ENCODE measurements at regions not wholly inside any gene's neighbourhood (a gene's known extent, or its start where the extent isn't known, plus 50 kb on each side); places are given as distances from the start of the nearest gene placed in this dataset.
A peak's percentile ranks its signal among the peaks of the same experiment; 100 is the strongest.
"Not testable (repeated sequence)": the region's sequence is repeated elsewhere in the genome, so short reads cannot be mapped to it uniquely, and the experiment has no call there.

- ATAC-seq (no peak), DNase-seq (no peak)
- intact Hi-C loops (cut with DNase I, micrococcal nuclease) = no loop called here
These were observed 218.2 kb downstream of the SLCO4C1 start for GRCh38 chr5:102077920-102078319.

GRCh38 chr5:102069974-102070373 is 226.1 kb downstream of the SLCO4C1 start:
- ATAC-seq (no peak), DNase-seq (no peak)
- intact Hi-C loops (cut with DNase I, micrococcal nuclease) = no loop called here

- intact Hi-C loops (cut with DNase I, micrococcal nuclease) = no loop called here
- DNase-seq (no peak), ATAC-seq (no peak)
These were observed 227.2 kb downstream of the SLCO4C1 start for GRCh38 chr5:102068870-102069269.

- ATAC-seq = no peak
- intact Hi-C loops (cut with DNase I, micrococcal nuclease) = no loop called here
- no peak for DNase-seq
These were observed 246.6 kb downstream of the SLCO4C1 start for GRCh38 chr5:102049517-102049916.

GRCh38 chr5:102048940-102049339 is 247.1 kb downstream of the SLCO4C1 start:
- ATAC-seq (no peak), DNase-seq (no peak)
- intact Hi-C loops (cut with DNase I, micrococcal nuclease) = no loop called here

GRCh38 chr5:102047073-102047472 is 249.0 kb downstream of the SLCO4C1 start:
- DNase-seq; intact Hi-C loops (cut with DNase I, micrococcal nuclease); ATAC-seq: not testable (repeated sequence)

- intact Hi-C loops (cut with DNase I, micrococcal nuclease) = no loop called here
These were observed 255.8 kb downstream of the SLCO4C1 start for GRCh38 chr5:102040326-102040725.

GRCh38 chr5:102036927-102037326 is 259.2 kb downstream of the SLCO4C1 start:
- intact Hi-C loops (cut with DNase I, micrococcal nuclease) = no loop called here
- no peak for ATAC-seq

More at GRCh38 chr5:102040326-102040725, 255.8 kb downstream of the SLCO4C1 start:
- ATAC-seq = no peak
- DNase-seq = no peak

GRCh38 chr5:102031711-102032110 is 264.4 kb downstream of the SLCO4C1 start:
- intact Hi-C loops (cut with DNase I, micrococcal nuclease) = no loop called here
- ATAC-seq = no peak
- DNase-seq = no peak

More at GRCh38 chr5:102036927-102037326, 259.2 kb downstream of the SLCO4C1 start:
- DNase-seq = no peak

- DNase-seq = peak in 1 of 2 donors; percentile 3
- ATAC-seq = no peak
- intact Hi-C loops (cut with DNase I, micrococcal nuclease) = no loop called here
These were observed 277.4 kb downstream of the SLCO4C1 start for GRCh38 chr5:102018690-102019089.

- DNase-seq (no peak), ATAC-seq (no peak)
- intact Hi-C loops (cut with DNase I, micrococcal nuclease) = no loop called here
These were observed 277.8 kb downstream of the SLCO4C1 start for GRCh38 chr5:102018279-102018678.

GRCh38 chr5:102014371-102014770 is 281.7 kb downstream of the SLCO4C1 start:
- intact Hi-C loops (cut with DNase I, micrococcal nuclease) = no loop called here
- no peak for DNase-seq

GRCh38 chr5:102010644-102011043 is 285.4 kb downstream of the SLCO4C1 start:
- ATAC-seq = no peak
- intact Hi-C loops (cut with DNase I, micrococcal nuclease) = no loop called here
- DNase-seq = no peak

More at GRCh38 chr5:102014371-102014770, 281.7 kb downstream of the SLCO4C1 start:
- no peak for ATAC-seq

GRCh38 chr5:101997235-101997634 is 298.8 kb downstream of the SLCO4C1 start:
- intact Hi-C loops (cut with DNase I, micrococcal nuclease) = no loop called here
- no peak for DNase-seq
- ATAC-seq = no peak

- no peak for DNase-seq
- intact Hi-C loops (cut with DNase I, micrococcal nuclease) = no loop called here
- ATAC-seq = peak; percentile 98
These were observed 300.5 kb downstream of the SLCO4C1 start for GRCh38 chr5:101995585-101995984.

- intact Hi-C loops (cut with DNase I, micrococcal nuclease) = no loop called here
- ATAC-seq = no peak
- DNase-seq = no peak
These were observed 304.6 kb downstream of the SLCO4C1 start for GRCh38 chr5:101991486-101991885.

- ATAC-seq (peak; percentile 94), DNase-seq (no peak)
- intact Hi-C loops (cut with DNase I, micrococcal nuclease) = no loop called here
These were observed 306.4 kb downstream of the SLCO4C1 start for GRCh38 chr5:101989659-101990058.

GRCh38 chr5:101977729-101978345 is 318.2 kb downstream of the SLCO4C1 start:
- intact Hi-C loops (cut with DNase I, micrococcal nuclease) = no loop called here
- ATAC-seq (no peak), DNase-seq (no peak)

- DNase-seq = no peak
- ATAC-seq = no peak
- intact Hi-C loops (cut with DNase I, micrococcal nuclease) = no loop called here
These were observed 319.2 kb downstream of the SLCO4C1 start for GRCh38 chr5:101976933-101977332.

- DNase-seq (no peak), ATAC-seq (no peak)
- intact Hi-C loops (cut with DNase I, micrococcal nuclease) = no loop called here
These were observed 326.3 kb downstream of the SLCO4C1 start for GRCh38 chr5:101969742-101970141.

GRCh38 chr5:101966476-101966875 is 329.6 kb downstream of the SLCO4C1 start:
- intact Hi-C loops (cut with DNase I, micrococcal nuclease) = no loop called here
- no peak for ATAC-seq
- DNase-seq = no peak

All from left colon (tissue), 2 donors.